ENCODE measurements at regions not wholly inside any gene's neighbourhood (a gene's known extent, or its start where the extent isn't known, plus 50 kb on each side); places are given as distances from the start of the nearest gene placed in this dataset.

DNA sequence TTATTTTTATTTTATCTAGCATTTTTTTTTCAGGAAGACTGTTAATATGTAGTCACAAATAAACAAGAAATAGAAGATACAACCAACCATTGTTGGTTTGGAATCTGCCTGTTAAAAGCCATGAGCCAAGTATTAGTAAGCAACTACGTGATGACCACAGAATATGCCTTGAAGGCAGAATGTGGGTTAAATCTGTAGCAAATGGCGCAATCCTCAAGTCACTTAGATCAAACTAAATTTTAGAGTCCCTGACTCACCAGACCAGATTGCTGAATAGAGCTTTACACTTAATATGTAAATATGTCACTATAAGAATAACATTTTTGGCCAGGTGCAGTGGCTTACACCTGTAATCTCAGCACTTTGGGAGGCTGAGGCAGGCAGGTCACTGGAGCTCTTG lies 800.1 kb upstream of the CITED2 start:
- TF ChIP-seq POLR2A (IDR thresholded peaks at IDR 0.05) = no peak
- TF ChIP-seq, protein P1, sequence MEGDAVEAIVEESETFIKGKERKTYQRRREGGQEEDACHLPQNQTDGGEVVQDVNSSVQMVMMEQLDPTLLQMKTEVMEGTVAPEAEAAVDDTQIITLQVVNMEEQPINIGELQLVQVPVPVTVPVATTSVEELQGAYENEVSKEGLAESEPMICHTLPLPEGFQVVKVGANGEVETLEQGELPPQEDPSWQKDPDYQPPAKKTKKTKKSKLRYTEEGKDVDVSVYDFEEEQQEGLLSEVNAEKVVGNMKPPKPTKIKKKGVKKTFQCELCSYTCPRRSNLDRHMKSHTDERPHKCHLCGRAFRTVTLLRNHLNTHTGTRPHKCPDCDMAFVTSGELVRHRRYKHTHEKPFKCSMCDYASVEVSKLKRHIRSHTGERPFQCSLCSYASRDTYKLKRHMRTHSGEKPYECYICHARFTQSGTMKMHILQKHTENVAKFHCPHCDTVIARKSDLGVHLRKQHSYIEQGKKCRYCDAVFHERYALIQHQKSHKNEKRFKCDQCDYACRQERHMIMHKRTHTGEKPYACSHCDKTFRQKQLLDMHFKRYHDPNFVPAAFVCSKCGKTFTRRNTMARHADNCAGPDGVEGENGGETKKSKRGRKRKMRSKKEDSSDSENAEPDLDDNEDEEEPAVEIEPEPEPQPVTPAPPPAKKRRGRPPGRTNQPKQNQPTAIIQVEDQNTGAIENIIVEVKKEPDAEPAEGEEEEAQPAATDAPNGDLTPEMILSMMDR (IDR thresholded peaks at IDR 0.05) = no peak
- no peaks in the 10 kb centered on the region for H3K27me3 ChIP-seq
- no peaks in the 10 kb centered on the region for H3K36me3 ChIP-seq
- DNase-seq = no peak
- intact Hi-C loops (cut with DNase I) = no loop called here
- ATAC-seq = no peak
- 92 to 98% (median 95%) methylated on average over 2 of the region's 2 CpGs for WGBS, 4 donors
- H3K4me3 ChIP-seq = no peak overlapping the region
- peaks cover 0 to 4% (median 0%) of the 10 kb centered on the region in 12 donors for H3K4me1 ChIP-seq
- no peak overlapping the region for H3K27ac ChIP-seq
- peaks cover 0 to 4% (median 0%) of the 10 kb centered on the region in 12 donors for H3K9me3 ChIP-seq

- no peak overlapping the region for H3K4me3 ChIP-seq
- 95 to 99% (median 97%) methylated on average over 3 of the region's 3 CpGs for WGBS, 4 donors
- intact Hi-C loops (cut with DNase I) = no loop called here
- TF ChIP-seq, protein P1 (IDR thresholded peaks at IDR 0.05) = no peak
- no peak for TF ChIP-seq POLR2A (IDR thresholded peaks at IDR 0.05)
- no peak overlapping the region for H3K27ac ChIP-seq
- no peaks in the 10 kb centered on the region for H3K4me1 ChIP-seq
- DNase-seq = no peak
- H3K27me3 ChIP-seq = no peaks in the 10 kb centered on the region
- peaks cover 0 to 8% (median 0%) of the 10 kb centered on the region in 12 donors for H3K9me3 ChIP-seq
- no peaks in the 10 kb centered on the region for H3K36me3 ChIP-seq
- ATAC-seq = no peak
Measured at GRCh38 chr6:140168365-140168764, 793.9 kb upstream of the CITED2 start.

DNA sequence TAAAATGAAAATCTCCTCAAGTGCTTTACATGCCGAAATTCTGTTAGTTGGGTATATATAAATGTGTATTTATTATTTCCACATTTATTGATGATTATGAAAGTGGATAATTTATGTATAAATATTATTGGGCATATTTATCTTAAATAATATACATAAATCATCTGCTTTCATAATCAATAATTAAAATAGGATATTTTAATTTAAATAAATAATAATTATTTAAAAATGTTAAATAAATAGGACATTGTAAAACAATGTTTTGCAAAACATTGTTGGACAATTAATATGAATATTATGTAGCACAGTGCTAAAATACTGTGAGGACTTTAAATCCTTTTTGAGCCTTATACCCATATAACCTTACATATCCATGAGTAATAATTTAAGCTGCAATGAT lies 786.5 kb upstream of the CITED2 start:
- no peak for ATAC-seq
- 91 to 95% (median 93%) methylated on average over 1 of the region's 1 CpG for WGBS, 4 donors
- Histone ChIP-seq H3K27me3 (no peaks in the 10 kb centered on the region), H3K9me3 (peaks cover 0 to 4% (median 0%) of the 10 kb centered on the region in 12 donors), H3K4me1 (no peaks in the 10 kb centered on the region), H3K4me3 (no peak overlapping the region), H3K36me3 (no peaks in the 10 kb centered on the region), H3K27ac (no peak overlapping the region)
- no peak for TF ChIP-seq POLR2A (IDR thresholded peaks at IDR 0.05)
- TF ChIP-seq, protein P1 (IDR thresholded peaks at IDR 0.05) = no peak
- DNase-seq = no peak
- intact Hi-C loops (cut with DNase I) = no loop called here

GRCh38 chr6:140160494-140160893 lies 786.0 kb upstream of the CITED2 start:
- Histone ChIP-seq H3K9me3 (peaks cover 0 to 4% (median 0%) of the 10 kb centered on the region in 12 donors), H3K27me3 (no peaks in the 10 kb centered on the region), H3K27ac (no peak overlapping the region), H3K36me3 (no peaks in the 10 kb centered on the region), H3K4me1 (no peaks in the 10 kb centered on the region), H3K4me3 (no peak overlapping the region)
- no peak for ATAC-seq
- intact Hi-C loops (cut with DNase I) = no loop called here
- no peak for TF ChIP-seq POLR2A (IDR thresholded peaks at IDR 0.05)
- TF ChIP-seq, protein P1 (IDR thresholded peaks at IDR 0.05) = no peak
- WGBS, 4 donors = 82 to 98% (median 97%) methylated on average over 3 of the region's 3 CpGs
- no peak for DNase-seq

Data from heart left ventricle (tissue), 16 donors.